Stimulated activated CD8-positive, alpha-beta memory T cell treated with anti-CD3 and anti-CD28 coated beads, Interleukin-15, amount 100 ng/mL, for 48 hours (primary cell): ENCODE measurements at regions not wholly inside any gene's neighbourhood (a gene's known extent, or its start where the extent isn't known, plus 50 kb on each side); places are given as distances from the start of the nearest gene placed in this dataset.
A peak's percentile ranks its signal among the peaks of the same experiment; 100 is the strongest.
"Not testable (repeated sequence)": the region's sequence is repeated elsewhere in the genome, so short reads cannot be mapped to it uniquely, and the experiment has no call there.

Source experiments
- DNase-seq, 2 donors: peaks; one replicate each; pipeline ENCODE4 v3.0.0-alpha.2; 2020; ENCODE audit warnings: low read depth in 2 of 2

DNA sequence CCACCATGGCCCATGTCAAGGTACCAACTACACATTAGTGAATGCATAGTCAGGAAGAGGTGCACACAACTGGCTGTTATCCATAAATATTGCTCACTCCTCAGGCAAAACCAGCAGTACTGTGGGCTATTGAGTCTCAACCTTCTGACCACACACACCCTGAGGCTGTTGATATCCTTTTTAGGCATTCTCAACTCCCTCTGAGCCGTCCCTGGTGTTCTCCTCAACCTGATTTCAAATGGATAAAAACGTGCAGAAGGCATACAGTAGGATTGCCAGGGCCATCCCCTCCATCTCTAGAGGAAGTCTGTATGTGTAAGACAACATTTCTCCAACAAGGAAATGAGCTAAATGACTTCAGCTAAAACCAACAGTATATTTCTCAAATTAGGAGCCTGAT is 98.7 kb upstream of the KLHL13 start:
- DNase-seq: no peak

DNA sequence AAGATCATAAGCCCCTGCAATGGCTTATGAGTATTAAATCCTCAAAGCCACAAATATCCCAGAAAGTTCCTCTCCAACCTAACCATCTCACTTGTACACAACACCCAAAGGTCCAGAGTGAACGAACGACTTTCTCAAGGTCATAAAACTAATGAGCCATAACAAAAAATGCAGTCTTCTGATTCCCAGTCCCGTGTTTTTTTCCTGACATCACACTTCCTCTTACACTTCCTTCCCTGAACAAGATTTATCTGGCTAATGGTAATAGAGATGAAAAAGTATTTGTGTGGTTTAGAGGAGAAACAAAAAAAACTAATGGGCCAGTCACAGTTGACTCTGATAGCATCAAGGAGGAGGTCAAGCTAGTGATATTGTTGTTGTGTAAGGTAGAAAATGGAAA is 99.5 kb upstream of the KLHL13 start:
- DNase-seq: no peak

DNA sequence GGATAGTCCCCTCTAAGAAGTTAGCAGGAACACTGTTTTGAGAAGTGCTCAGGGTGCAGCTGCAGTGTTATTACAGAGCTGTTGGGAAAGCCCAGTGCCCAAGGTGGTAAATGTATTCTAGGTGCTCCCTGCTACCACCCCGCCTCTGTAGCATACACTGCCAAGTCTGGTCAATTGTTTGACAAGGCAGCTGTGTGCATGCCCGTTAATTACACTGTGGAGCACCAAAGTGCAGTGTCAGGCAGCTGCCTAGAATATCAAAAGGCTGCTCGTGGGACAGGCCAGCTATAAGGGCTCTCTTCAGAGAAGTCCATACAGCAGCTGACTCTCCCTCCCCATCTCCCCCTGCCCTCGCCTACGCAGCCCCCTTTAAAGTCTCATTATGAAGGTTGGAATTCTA is 99.9 kb upstream of the KLHL13 start:
- no peak for DNase-seq

DNA sequence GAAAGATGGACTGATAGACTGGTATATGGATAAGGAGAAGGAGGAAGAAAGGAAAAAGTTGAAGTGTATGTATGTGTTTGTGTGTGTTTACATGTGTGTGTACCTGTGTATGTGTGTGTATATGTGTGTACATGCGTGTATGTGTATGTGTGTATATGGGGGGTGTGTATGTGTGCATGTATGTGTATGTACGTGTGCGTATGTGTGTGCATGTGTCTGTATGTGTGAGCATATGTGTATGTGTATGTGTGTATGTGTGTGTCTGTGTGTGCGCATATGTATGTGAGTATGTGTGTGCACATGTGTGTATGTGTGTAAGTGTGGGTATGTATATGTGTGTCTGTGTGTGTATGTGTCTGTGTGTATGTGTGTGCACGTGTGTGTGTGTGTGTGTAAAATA is 101.5 kb upstream of the KLHL13 start:
- DNase-seq: no peak

DNA sequence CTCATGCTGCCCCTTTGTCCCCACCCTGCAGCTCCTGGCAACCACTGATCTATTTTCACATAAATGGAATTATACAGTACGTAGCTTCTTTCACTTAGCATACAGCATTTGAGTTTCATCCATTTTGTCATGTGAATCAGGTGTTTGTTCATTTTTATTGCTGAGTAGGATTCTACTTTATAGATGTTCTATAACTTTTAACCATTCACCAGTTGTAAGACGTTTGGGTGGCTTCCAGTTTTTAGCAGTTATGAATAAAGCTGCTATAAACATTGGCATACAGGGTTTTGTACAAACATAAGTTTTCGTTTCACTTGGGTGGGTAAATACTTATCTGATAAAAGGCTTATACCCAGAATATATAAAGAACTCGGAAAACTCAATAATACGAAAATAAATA is 102.3 kb upstream of the KLHL13 start:
- DNase-seq: no peak

DNA sequence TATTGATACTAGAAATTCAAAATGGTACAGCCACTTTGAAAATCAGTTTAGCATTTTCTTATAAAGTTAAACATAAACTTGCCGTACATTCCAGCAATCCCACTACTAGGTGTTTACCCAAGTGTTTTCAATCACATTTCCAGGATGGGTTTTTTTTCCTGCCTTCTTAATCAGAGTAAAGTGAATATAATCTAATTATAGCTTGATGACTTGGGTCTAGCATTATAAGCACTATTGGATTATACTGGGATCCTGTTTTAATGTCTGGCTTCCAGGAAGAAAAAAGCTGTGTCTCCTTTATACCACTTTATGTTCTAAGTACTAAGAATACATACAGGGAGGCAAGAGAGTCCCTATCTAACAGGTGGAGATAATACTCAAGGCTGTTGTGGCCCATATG is 103.3 kb upstream of the KLHL13 start:
- DNase-seq: no peak

DNA sequence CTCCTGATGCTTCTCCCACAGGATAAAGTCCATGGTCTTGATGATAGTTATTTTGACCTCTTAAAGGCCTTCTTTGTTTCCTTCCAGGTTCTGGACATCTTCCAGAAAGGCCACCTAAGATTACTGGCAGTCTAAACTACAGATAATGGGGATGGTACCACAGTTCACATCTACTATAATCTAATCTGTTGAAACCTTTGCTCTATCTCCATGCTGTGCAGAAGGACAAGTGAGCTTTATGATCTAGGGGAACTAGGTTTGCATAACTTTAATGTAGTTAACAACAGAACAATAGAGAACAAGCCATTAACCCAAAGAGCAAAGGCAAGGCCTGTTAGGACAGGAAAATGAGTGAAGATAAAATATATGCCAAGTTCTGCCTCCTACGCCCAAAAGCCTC is 103.9 kb upstream of the KLHL13 start:
- no peak for DNase-seq

DNA sequence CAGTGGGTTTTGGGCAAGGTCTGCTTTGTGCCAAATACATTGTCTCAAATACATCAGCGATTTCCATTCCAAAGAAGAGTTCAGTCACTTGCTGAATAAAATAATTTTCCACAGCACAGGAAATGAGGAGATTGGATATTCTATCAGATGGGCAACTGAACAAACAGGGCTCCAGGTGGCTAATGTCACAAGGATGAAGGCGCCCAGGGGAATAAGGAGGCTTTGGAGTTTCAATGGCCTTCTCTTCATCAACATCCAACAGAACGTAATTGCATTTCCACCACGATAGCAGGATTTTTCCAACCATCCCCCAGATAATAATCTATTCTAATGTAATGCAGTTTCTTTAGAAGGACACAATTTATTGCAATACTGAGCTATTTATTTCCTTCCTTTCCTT is 104.7 kb upstream of the KLHL13 start:
- no peak for DNase-seq

DNA sequence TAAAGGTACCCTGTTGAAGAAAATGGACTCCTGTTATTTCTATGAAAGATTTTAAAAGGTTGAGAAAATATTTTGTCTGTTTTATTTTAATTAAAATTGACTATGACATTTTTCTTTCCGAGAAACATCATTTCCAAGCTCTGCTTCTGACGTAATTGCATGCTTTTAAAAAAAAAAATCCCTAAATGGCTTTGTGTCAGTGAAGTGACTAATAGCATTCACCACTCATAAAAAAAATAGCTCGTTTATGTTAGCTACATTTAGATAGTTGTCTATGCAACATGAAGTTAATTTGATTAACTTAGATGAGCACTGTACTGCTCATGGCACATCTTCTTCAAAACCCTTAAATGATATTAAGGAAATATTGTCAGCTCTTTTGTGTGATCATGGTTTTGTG is 105.1 kb upstream of the KLHL13 start:
- no peak for DNase-seq

DNA sequence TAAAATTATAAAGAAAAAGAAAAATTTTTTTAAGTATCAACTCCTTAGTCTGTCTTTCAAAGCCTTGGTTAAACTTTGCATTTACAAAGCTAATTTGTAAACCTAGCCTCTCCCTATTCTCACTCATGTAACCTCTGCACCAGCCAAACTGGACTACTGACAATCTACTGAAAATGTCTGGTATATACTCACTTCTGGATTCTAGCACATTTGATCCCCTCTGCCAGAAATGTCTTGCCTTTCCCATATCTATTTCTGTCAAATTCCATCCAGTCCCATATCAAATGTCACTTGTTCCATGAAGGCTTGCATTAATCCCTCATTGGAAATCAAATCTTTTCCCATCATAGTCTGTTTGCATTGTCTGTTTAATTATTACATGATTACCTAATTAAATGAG is 105.8 kb upstream of the KLHL13 start:
- DNase-seq: no peak

DNA sequence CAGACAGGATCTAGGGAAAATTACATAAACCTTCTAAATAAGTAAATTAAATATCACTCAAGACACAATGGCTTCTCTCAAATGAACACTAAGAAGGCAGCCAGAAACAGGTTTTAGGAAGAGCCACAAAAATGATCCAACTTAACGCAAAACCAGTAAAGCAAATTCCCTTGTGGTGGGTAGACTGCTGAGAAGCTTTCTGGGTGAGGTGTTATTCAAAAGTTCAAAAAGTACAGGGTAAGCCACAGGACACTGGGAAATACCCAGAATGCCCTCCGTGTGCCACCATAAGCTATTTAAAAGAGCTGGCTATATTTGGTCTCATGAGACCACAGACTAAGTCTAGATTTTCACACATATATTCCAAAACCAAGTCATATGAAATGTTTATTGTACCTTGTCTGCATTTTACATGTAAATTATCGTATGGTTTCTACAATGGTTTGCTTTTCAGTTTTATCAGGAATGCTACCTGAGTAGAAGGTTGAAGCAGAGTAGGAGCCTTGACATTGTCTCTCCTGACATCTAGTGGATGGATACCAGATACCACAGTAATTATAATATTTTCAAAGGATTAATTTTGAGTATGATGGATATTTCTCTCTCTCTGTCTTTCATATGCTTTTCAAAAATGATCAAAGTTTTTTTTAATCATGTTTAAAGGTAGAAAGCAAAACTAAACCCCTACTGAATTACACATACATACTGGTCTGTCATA is 109.3 kb upstream of the KLHL13 start:
- DNase-seq: no peak

DNA sequence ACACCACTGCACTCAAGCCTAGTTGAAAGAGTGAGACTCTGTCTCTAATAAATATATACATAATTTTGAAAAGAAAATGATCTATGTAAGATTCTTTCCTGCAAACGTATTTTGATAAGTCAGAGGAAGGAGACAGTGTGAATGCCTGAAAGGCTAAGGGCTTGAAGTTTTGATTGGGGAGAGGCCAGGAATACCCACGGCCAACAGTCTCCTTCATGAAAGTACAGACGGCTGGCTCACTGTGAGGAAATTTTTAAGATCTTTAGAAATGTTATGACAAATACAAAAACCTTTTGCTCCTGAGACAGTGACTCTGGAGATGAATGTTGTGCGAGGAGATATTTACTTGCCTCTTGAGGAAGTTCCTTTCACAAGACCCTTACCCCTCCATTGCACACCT is 111.4 kb upstream of the KLHL13 start:
- no peak for DNase-seq

DNA sequence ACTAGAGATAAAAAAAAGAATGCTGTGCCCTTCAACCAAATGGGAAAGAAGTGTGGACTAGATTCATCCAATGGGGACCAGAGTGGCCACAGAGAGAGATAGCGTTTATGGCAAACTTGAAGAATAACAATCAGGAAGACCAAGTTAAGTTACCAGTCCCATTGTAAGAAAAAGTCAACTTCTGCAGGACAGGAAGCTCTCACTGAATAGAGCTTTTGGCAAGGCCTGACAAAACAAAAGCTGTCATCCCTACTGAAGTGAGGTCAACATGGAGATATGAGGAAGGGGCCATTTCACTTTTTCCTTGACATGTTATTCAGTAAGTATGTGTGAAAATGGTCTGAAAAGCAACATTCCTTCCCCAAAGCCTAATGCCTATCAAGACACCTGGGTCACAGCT is 111.8 kb upstream of the KLHL13 start:
- no peak for DNase-seq

DNA sequence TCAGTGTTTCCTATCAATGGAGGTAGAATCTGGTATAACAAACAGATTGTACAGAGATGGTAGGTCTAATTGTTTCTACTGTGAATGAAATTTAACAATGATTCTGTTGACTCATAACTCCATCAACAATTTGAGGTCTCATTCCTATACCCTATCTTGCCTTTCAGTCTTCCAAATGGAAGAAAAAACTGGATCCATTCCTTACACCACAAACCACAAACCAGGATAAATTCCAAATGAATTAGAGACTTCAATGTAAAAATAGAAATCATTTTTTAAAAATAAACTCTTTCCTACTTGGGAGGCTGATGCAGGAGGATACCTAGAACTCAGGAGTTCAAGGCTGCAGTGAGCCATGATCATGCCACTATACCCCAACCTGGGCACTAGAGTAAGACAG is 114.4 kb upstream of the WDR44 start:
- DNase-seq: no peak

DNA sequence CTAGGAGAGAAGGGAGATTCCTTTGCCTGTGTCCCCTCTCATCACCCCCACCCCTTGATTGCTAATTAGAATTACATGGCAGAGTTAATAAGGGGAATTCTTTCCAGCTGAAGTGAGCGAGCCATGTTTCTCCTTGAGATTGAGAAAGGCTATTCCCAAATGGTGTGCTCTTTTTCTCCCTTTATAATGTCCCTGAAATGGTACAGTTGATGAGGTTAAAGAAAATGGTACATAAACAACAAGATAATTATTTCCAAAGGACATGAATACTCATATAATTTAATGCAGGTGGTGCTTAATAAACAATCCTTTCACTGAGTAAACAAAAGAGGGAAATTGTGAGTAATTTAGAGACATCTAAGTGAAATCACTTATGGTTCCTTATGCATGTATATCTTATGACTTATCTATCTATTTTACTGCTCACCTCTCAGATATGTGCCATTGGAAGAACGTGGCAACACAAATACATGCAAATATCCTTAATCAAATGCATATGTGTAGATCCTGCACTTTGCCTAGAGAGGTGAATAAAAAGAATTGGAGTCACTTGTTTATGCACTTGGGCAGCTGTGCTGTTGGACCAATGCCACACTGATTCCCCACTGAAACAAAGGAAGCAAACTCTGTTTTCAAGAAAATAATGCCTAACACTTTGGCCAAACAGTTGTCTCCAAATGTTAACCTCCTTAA is 106.6 kb upstream of the WDR44 start:
- no peak for DNase-seq

DNA sequence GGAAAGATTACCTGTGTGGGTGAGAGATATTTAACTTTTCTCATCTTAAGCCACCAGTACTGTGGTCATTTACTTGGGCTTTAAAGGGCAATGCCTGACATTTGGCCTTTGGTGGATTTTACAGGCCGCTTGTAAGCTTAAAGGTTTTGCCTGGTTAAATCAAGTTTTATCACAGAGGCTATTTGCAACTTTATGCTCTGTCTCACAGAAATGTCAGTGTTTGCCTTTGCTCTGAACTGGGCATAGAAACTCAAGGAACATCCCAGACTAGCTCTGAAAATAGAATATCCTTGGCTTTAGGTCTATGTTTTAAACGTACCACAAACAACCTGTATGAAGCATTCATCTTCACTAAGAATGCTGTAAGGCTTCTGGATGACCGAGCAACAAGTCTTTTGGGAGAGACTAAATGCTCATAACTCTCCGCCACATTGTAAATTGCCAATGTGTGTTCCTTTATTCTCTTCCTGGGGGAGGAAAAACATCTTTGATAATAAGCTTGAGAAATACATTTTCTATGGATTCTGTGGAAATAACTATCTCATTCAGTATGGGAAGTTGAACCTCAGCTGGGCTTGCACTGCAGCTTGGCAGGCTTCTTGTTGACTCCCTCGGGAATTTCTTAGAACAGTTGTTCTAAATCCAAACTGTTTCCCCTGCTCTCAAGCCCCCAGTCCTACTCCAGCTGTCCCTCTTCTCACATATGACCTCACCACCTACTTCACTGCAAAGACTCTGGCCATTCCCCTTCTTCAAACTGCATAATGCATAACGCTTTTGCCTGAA is 105.8 kb upstream of the WDR44 start:
- DNase-seq: no peak

DNA sequence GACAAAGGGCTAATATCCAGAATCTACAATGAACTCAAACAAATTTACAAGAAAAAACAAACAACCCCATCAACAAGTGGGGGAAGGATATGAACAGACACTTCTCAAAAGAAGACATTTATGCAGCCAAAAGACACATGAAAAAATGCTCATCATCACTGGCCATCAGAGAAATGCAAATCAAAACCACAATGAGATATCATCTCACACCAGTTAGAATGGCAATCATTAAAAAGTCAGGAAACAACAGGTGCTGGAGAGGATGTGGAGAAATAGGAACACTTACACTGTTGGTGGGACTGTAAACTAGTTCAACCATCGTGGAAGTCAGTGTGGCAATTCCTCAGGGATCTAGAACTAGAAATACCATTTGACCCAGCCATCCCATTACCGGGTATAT is 98.9 kb upstream of the WDR44 start:
- not testable (repeated sequence) for DNase-seq

DNA sequence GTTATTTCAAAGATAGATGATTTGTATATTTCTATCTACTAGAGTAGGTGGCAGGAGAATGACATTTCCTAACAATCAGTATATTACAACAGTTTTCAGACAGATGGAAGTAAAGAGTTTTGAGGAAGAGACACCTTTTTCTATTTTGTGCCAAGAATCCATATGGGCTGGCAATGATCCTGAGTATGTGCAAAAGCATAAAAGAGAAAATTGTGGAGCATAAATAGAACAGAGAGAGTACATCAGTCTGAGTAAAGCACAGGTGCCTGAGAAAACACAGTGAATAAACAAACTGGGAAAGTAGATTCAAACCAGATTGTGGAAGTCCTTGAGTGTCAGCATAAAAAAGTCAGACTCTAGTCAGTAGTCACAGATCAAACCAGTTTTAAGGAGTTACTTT is 96.8 kb upstream of the WDR44 start:
- DNase-seq: no peak

DNA sequence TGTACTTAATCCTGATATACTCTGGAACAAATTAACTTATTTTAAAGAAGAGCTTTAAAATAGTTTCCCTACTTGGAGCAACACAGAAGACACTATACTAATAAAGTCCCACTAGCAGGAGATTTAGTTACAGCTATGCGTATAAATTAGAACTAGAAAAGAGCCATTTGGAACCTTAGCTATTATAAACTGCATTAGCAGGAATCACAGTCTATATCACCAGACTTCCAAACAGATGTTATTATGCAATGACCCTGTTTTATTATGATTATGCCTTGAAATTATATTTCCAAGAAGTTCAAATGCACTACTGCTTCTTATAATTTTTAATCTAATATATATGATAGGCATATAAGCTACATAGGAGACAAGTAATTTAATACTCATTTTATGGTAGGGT is 95.5 kb upstream of the WDR44 start:
- DNase-seq: no peak

DNA sequence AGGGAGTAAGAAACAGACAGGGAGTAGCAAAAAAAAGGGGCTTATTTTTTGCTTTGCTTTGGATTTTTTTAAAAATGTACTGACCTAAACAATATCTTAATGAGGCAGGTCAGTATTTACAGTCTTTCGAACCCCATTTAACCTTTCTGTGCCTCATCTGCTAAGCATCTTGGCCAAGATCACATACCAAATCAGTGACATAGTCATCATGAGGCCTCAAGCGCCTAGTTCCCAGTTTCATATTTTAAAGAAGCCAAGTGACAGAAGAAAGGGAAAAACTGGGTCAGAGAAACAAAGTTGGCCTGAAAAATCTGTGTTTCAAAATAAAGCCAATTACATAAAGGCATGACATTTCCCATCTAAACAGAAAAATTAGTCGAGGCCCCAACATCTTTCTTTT is 94.6 kb upstream of the WDR44 start:
- DNase-seq: no peak

DNA sequence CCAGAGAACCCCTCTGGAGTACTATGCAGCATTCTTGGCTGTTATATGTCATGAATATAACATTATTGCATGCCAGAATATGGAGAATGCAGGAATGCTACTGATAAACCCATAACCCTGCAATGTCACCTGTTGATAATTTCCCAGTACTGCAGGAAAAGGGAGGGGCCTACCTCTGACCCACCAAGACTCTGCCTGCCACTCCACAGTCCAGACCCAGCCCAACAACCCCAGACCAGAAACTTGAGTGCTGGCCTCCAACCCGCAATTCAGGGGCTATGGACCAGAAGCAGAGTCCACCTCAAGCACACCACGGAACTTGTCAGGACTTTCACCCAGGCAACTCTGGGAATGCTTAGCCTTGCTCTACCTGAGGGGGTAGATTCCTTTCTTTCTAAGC is 92.9 kb upstream of the WDR44 start:
- no peak for DNase-seq

DNA sequence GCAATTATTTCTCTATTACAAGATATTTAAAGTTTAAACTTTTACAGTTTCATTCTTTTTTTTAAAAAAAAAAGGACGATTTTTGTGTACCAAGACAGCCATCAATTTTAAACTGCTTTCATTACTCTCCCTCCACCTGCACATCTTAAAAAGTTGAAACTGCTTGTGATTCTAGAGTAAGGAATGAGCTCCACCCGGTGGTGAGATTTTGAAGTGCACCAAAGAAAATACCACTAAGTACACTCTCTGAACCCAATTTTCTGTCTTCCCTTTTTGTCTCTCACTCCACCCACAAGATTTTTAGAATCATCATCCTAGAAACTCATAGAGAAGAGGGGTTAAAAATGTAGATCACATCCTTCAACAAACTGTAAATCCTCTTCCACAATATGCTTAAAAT is 91.3 kb upstream of the WDR44 start:
- peak in 1 of 2 donors; percentile 12 for DNase-seq

DNA sequence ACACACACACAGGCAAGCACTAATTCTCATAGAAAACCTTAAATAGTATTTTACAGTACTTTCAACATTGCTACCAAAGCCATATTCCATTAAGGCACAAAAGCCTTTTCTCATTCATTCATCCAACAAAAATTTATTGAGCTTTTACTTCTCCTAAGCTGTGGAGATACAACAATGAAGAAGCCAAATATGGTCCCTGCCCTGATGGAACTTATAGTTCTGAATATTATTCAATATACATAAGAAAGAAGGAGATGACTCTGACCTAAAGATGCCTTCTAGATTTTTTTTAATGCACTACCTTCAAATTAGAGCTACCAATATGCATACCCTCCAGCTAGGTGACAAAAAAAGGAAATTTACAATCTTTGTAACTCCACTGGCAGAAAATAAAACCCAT is 90.0 kb upstream of the WDR44 start:
- no peak for DNase-seq
